Activated B cell treated with CpG ODN at 0.5 μM for 24 hours (primary cell): ENCODE measurements at regions not wholly inside any gene's neighbourhood (a gene's known extent, or its start where the extent isn't known, plus 50 kb on each side); places are given as distances from the start of the nearest gene placed in this dataset.
"Not testable (repeated sequence)": the region's sequence is repeated elsewhere in the genome, so short reads cannot be mapped to it uniquely, and the experiment has no call there.

Experiments used
- ATAC-seq: fragments of 200-7000 bp; cut with Tn5 transposase; one replicate; pipeline ENCODE4 v1.10.0; 2021; ENCODE audit warnings: low read depth, mild to moderate bottlenecking, moderate library complexity
- CTCF ChIA-PET: fragments of 350-600 bp; sonication (Branson Sonifier 250); formaldehyde crosslinking; loops from one replicate; lab custom pipeline; 2021; ENCODE audit warnings: antibody characterized with exemption; lab: Charles Lee
- POLR2A ChIA-PET: fragments of 350-600 bp; sonication (Branson Sonifier 250); formaldehyde crosslinking; loops from one replicate; lab custom pipeline; 2021; ENCODE audit warnings: antibody characterized with exemption; lab: Charles Lee
- DNase-seq: peaks from one replicate; pipeline ENCODE4 v3.0.0; 2022
- H3K27ac Mint-ChIP-seq: one replicate; pipeline ENCODE4 v1.8.0; 2020; ENCODE audit warnings: mixed read lengths
- H3K27me3 Mint-ChIP-seq: one replicate; pipeline ENCODE4 v1.8.0; 2021; ENCODE audit warnings: mixed read lengths
- H3K36me3 Mint-ChIP-seq: one replicate; pipeline ENCODE4 v1.8.0; 2021; ENCODE audit warnings: low read depth, mixed read lengths
- H3K4me1 Mint-ChIP-seq: one replicate; pipeline ENCODE4 v1.8.0; 2021; ENCODE audit warnings: mixed read lengths
- H3K4me3 Mint-ChIP-seq: one replicate; pipeline ENCODE4 v1.8.0; 2020; ENCODE audit warnings: mild to moderate bottlenecking, mixed read lengths
- H3K9me3 Mint-ChIP-seq: one replicate; pipeline ENCODE4 v1.8.0; 2020; ENCODE audit warnings: mixed read lengths
- intact Hi-C: fragments of 100-400 bp; cut with micrococcal nuclease; formaldehyde crosslinking; loops from one replicate; pipeline ENCODE4 v1.15.1; 2024
- TF ChIP-seq, protein P1 (sequence below): fragments of 200-600 bp; IDR thresholded peaks from one replicate; pipeline ENCODE4 v1.8.0; 2022; ENCODE audit warnings: antibody characterized with exemption, mild to moderate bottlenecking

DNA sequence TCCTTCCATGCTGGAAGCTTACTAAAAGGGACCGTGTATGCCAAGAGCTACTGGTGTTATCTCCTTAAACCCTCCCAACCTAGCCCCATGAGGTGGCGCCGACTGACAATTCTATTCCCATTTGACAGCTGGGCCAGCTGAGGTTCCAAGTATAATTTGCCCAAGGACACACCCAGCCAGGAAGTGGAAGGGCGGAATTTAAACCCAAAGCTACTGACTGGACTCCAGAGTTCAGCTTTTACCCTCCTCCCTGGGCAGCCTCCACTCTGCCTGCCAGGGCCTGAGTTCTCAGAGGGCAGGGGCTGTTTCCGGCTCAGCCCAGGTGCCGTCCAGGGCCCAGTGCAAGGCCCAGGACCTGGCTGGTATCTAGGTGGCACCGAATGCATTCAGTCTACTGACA, 71.8 kb downstream of the C9orf50 start:
- ATAC-seq: no peak
- Mint-ChIP-seq H3K27me3 (peaks cover 46% of the 10 kb centered on the region), H3K4me3 (no peak overlapping the region), H3K4me1 (peaks cover 4% of the 10 kb centered on the region), H3K27ac (no peak overlapping the region), H3K9me3 (no peaks in the 10 kb centered on the region), H3K36me3 (no peaks in the 10 kb centered on the region)
- ChIA-PET CTCF (no interaction called here), POLR2A (no interaction called here)
- no peak for DNase-seq
- TF ChIP-seq, protein P1, sequence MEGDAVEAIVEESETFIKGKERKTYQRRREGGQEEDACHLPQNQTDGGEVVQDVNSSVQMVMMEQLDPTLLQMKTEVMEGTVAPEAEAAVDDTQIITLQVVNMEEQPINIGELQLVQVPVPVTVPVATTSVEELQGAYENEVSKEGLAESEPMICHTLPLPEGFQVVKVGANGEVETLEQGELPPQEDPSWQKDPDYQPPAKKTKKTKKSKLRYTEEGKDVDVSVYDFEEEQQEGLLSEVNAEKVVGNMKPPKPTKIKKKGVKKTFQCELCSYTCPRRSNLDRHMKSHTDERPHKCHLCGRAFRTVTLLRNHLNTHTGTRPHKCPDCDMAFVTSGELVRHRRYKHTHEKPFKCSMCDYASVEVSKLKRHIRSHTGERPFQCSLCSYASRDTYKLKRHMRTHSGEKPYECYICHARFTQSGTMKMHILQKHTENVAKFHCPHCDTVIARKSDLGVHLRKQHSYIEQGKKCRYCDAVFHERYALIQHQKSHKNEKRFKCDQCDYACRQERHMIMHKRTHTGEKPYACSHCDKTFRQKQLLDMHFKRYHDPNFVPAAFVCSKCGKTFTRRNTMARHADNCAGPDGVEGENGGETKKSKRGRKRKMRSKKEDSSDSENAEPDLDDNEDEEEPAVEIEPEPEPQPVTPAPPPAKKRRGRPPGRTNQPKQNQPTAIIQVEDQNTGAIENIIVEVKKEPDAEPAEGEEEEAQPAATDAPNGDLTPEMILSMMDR: no peak
- intact Hi-C loops: no loop called here

DNA sequence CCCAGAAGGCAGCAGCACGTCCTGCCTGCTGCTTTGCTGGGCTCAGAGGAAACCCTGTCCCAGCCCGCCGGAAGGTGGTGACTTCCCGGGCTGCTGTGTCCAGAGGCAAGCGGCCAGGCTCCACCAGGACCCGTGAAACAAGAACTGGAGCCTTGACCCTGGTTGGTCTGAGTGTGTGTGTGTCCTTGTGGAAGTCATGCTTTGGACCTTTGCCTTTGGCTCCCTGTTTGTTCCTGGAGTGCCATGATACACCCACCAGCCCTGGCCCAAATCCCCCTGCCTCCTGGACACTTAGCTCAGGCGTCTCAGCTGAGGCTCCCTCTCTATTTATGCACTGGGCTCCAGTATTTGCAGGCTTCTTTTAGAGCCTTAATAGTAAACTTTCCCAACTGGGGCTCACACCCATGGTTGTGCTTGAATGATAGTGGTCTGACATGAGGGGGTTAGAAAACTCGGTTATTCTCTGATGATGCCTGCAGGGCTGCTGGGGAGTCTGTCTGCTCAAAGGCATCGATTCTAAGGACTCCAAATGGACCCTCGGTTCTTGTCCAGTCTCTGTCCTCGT, 72.2 kb downstream of the C9orf50 start:
- CTCF ChIA-PET: no interaction called here
- POLR2A ChIA-PET: no interaction called here
- TF ChIP-seq, protein P1: no peak
- Mint-ChIP-seq H3K27ac (no peak overlapping the region), H3K36me3 (no peaks in the 10 kb centered on the region), H3K27me3 (peaks cover 43% of the 10 kb centered on the region), H3K4me1 (peaks cover 4% of the 10 kb centered on the region), H3K9me3 (no peaks in the 10 kb centered on the region), H3K4me3 (no peak overlapping the region)
- no peak for DNase-seq
- ATAC-seq: no peak
- intact Hi-C loops: no loop called here

DNA sequence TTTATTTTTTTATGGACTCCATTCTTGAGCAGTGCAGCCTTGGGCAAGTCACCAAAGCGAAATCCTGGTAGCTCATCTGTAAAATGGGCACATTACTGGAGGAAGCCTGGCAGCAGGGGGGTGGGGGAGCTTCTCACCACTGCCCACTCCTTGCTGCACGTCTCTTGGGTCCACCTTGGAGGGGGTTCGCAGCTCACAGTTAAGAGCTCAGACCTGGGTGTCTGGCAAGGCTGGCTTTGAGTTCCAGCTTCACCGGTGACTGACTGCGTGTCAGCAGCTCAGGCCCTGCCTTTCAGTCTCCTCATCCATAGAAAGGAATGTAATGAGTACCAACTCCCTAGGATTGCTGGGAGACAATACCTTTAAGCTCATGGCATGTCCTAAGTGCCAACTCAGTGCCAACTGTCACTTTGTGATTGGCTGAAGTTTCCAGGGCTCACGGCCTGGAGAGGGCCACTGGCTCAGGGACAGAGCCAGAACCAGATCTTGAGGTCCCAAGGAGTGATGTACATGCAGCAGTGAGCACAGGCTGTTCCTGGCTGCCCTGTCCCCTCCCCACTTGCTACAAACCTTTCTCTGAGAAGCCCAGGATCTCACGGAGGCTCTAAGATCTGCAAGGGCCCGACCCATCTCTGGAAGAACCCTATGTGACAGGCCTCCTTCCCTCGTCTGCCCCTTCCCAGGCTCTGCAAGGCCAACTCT, 72.9 kb downstream of the C9orf50 start:
- Mint-ChIP-seq H3K36me3 (no peaks in the 10 kb centered on the region), H3K9me3 (no peaks in the 10 kb centered on the region), H3K27ac (no peak overlapping the region), H3K4me3 (no peak overlapping the region), H3K4me1 (peaks cover 4% of the 10 kb centered on the region), H3K27me3 (peaks cover 39% of the 10 kb centered on the region)
- intact Hi-C loops: no loop called here
- DNase-seq (no peak), ATAC-seq (no peak)
- POLR2A ChIA-PET: no interaction called here
- TF ChIP-seq, protein P1: no peak
- CTCF ChIA-PET: no interaction called here

DNA sequence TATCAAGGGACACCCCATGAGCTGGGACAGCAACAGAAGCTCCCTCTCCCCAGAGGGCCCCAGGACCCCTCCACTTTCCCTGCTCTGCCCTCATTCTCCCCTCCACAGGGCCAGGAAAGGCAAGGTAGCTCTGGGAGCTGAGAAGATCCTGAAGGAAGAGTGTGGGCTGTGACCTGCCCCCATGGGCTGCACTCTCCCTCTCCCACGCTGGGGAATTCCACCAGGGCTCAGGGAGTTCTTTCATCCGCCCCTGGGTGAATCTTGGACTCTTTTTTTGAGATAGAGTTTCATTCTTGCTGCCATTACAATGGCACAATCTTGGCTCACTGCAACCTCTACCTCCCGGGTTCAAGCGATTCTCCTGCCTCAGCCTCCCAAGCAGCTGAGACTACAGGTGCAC, 73.8 kb downstream of the C9orf50 start:
- POLR2A ChIA-PET: interaction anchor here (0.5 kb wide), 1 partner anchor 13 kb away, joined by 3 read pairs; no protein-coding TSS in a partner anchor
- no peaks in the 10 kb centered on the region for H3K36me3 Mint-ChIP-seq

DNA sequence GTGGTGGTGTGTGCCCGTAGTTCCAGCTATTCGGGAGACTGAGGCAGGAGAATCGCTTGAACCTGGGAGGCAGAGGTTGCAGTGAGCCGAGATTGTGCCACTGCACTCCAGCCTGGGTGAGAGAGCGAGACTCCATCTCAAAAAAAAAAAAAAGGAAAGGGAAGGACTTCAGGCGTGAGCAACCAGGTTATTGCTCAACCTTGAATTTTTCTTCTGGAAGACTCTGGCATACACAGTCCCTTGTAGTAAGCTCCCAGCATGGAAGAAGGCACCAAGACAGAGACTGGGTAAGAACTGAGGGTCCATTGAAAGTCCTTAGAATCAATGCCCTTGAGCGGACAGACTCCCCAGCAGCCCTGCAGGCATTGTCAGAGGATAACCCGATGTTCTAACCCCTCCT, 75.0 kb downstream of the C9orf50 start:
- H3K36me3 Mint-ChIP-seq, ATAC-seq, DNase-seq, CTCF ChIA-PET, H3K4me3 Mint-ChIP-seq, H3K4me1 Mint-ChIP-seq, intact Hi-C loops, H3K27ac Mint-ChIP-seq, H3K9me3 Mint-ChIP-seq: not testable (repeated sequence)
- H3K27me3 Mint-ChIP-seq: peaks cover 32% of the 10 kb centered on the region
- POLR2A ChIA-PET: interaction anchor here (0.7 kb wide), 2 partner anchors 87 to 486 kb away, joined by 3 to 4 read pairs; no protein-coding TSS in a partner anchor

More for the DNA sequence above, 73.8 kb downstream of the C9orf50 start:
- no peak for DNase-seq
- H3K27me3 Mint-ChIP-seq: peaks cover 38% of the 10 kb centered on the region
- peaks cover 4% of the 10 kb centered on the region for H3K4me1 Mint-ChIP-seq
- H3K9me3 Mint-ChIP-seq: no peaks in the 10 kb centered on the region
- H3K27ac Mint-ChIP-seq: no peak overlapping the region
- no peak overlapping the region for H3K4me3 Mint-ChIP-seq
- TF ChIP-seq, protein P1: no peak
- ATAC-seq: no peak
- intact Hi-C loops: no loop called here
- CTCF ChIA-PET: no interaction called here
